NCI-H1417 (cell line): ENCODE measurements at regions not wholly inside any gene's neighbourhood (a gene's known extent, or its start where the extent isn't known, plus 50 kb on each side); places are given as distances from the start of the nearest gene placed in this dataset.
"Not testable (repeated sequence)": the region's sequence is repeated elsewhere in the genome, so short reads cannot be mapped to it uniquely, and the experiment has no call there.

Experiments
- DNase-seq, 3 experiments: peaks; one replicate each; lab custom pipeline; 2025; lab: John Stamatoyannopoulos, UW

- no peak for DNase-seq
Measured at GRCh38 chr10:44564790-44565189, 179.9 kb upstream of the CXCL12 start.

DNA sequence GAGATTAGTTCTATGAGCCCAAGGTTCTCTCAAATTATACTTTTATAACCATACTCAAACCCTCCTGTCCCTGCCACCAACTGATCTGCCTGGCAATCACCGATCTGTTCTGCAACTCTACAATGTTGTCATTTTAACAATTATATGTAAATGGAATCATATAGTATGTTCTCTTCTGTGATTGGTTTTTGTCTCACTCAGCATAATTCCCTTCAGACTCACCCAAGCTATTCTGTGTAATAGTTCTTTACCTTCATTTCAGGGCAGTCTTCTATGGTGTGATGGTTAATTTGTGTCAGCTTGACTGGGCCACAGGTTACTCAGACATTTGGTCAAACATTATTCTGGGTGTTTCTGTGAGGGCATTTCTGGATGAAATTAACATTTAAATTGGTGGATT lies 181.9 kb upstream of the CXCL12 start:
- no peak for DNase-seq

- DNase-seq, result no peak
Measured at GRCh38 chr10:44567471-44567870, 182.6 kb upstream of the CXCL12 start.

DNA sequence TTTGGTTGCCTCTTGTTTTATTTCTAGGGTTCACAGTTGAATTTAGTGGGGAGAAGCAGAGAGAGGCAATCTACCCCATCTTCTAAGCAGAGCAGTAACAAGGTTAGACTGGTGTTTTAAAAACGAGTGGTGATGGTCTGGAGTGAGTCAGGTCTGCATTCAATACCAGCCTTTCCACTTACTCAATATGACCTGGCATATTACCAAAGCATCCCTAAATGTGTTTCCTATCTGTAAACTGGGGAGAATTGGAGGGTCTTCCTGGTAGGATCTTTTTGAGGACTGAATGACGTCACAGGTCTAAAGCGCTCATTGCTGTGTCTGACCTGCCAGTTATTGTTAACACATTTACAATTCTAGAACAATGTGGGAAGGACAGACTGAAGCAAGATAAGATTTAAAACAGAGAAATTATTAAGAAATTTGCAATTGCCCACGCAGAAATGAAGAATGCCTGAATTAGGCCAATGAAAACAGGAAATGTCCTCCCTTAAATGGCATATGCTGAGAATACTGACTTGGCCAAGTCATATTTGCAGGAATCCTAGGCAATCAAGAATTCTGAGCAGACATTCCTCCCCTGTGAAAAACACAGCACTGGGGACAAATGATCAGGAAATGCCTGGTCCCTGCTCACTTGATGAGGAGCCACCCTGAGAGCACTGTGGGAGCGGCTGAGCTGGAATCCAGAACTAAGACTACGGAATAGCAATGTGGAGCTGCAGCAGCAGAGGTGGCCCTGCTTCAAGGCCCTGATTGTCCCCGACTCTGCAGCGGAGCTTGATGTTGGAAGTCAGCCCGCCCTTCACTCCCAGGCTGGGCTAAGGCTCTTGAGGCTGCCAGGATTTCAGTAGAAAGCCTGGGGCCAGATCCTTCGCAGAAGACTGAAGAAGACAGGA lies 184.5 kb upstream of the CXCL12 start:
- DNase-seq, result no peak

DNA sequence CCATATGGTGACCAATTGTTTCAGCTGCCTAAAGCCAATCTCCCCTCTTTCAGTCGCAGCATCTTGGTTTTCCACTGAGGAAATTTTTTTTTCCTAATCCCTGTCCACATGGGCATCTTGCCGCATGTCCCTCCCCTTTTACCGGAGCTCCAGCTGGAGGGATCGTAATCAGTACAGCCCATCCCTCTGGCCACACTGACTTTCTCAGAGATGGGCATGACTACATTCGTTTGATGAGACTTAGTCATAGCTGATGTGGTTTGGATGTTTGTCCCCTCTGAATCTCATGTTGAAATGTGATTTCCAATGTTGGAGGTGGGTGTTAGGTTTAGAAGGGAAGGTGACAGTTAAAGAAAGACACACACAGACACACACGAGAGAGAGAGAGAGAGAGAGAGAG lies 186.8 kb upstream of the CXCL12 start:
- no peak for DNase-seq

DNA sequence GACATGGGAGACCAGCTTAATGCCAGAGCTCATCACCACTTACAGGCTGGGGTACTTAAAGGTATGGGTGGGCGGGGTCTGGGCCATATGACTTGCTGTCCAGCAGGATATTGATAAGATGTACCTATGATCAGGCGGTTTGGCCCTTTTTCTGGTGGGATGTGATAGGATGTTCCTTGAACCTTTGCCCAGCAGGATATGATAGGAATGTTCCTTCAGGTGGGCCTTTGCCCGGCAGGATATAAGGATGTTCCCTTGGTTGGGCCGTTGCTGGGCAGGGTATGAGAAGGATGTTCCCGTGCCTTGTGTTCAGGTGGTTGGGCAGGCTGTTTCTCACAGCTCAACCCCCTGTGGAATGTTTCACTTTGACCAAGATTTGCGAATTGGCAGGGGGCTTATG lies 187.2 kb upstream of the CXCL12 start:
- DNase-seq, result no peak

GRCh38 chr10:44573821-44574220 lies 188.9 kb upstream of the CXCL12 start:
- no peak for DNase-seq

GRCh38 chr10:44574596-44575480 lies 189.9 kb upstream of the CXCL12 start:
- DNase-seq, result no peak

DNA sequence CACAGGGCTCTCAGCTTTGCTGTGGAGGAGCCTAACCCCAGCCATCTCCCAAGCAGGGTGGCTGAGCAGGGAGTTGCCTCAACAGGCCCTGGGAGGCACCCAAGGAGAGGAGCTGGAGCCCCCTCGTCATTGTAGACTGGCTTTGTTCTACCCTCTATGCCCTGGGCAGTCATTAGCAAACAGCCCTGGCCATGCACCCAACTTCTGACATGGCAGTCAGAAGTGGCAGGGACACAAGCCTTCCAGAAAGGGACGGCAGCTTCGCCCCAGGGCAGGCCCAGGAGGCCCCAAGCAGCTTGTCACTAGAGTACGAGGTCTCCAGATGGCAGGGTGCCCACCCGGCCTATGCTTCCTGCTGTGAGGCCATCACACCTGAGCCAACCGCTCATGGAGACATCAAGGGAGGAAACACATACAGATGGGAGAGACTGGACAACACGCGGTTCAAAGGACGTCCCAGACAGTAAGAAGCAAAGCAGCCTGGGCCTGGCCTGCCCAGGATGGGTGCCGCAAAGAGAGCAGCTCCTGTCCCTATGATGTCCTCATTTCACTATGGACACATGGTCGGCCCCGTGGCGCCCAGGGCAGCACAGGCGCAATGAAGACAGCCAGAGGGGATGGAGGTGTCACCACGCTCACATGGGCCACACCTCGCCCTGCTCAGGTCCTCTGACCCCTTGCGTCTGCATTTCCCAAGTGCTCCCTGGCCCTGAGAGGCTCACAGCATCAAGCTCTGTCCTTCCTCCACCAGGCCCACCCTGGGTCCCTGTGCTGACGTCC lies 190.9 kb upstream of the CXCL12 start:
- no peak for DNase-seq

DNA sequence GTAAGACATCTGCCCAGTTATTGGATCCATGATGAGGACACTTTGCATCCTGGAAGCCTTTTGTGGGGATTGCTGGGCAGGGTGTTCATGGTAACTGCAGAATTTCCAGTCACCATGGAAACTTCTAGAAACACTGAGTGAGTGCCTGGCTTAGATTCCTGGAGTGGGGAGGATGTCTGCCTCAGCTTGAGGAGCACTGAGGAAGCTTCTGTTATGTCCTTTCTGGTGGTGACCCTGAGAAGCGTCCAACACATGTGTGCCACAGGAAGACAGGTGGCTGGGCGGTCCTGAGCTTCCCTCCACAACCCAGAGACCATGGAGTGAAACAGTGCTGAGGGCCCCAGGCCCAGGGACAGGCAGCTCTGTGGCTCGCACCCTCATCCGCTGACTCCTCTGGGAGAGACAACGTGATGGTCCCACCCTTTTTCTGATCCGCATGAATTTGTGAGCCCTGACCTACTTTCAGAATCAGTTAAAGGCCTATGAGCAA lies 191.8 kb upstream of the CXCL12 start:
- no peak for DNase-seq

- DNase-seq, result no peak
Measured at GRCh38 chr10:44577533-44577932, 192.6 kb upstream of the CXCL12 start.

DNA sequence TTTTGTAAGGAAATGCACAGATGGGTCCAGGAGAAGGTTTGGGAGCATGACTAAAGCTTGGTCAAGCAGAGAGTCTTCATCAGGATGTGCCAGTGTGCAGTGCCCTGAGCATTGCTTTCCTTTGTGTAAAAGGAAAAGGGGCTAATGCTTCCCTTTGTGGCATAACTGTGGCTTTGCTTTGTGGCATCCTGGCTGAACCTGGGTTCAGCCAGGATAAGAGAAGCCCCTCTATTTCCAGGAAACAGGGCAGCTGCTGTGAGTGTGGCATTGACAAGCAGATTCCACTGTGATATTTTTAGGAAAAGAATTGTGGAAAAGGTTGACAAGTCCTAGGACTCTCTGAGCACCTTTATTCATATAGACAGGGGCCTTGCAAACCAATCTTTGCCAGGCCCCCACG lies 193.4 kb upstream of the CXCL12 start:
- no peak for DNase-seq

DNA sequence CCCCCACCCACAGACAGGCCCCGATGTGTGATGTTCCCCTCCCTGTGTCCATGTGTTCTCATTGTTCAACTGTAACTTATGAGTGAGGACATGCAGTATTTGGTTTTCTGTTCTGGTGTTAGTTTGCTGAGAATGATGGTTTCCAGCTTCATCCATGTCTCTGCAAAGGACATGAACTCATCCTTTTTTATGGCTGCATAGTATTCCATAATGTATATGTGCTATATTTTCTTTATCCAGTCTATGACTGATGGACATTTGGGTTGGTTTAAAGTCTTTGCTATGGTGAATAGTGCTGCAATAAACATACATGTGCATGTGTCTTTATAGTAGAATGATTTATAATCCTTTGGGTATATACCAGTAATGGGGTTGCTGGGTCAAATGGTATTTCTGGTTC lies 194.1 kb upstream of the CXCL12 start:
- not testable (repeated sequence) for DNase-seq

DNA sequence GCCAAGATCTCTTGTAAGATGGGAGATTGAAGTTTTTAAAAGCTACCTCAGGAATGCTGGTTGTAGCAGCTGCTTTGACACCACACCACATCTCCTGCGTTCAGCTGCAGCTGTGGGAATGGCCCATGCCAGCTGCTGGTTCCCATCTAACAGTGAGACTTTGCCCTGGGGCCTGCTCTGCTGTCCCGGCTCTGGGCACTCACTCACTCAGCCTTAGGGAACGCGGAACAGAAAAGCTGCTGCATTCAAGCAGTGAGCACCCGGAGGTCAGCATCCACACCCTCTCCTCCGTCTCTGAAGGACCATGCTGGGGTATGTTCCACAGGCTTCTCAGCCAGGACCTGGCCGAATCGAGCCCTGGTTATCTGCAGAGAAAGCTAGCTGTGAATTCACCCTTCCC lies 197.1 kb upstream of the CXCL12 start:
- DNase-seq, result no peak

GRCh38 chr10:44587488-44588318 lies 202.8 kb upstream of the CXCL12 start:
- DNase-seq, result no peak

DNA sequence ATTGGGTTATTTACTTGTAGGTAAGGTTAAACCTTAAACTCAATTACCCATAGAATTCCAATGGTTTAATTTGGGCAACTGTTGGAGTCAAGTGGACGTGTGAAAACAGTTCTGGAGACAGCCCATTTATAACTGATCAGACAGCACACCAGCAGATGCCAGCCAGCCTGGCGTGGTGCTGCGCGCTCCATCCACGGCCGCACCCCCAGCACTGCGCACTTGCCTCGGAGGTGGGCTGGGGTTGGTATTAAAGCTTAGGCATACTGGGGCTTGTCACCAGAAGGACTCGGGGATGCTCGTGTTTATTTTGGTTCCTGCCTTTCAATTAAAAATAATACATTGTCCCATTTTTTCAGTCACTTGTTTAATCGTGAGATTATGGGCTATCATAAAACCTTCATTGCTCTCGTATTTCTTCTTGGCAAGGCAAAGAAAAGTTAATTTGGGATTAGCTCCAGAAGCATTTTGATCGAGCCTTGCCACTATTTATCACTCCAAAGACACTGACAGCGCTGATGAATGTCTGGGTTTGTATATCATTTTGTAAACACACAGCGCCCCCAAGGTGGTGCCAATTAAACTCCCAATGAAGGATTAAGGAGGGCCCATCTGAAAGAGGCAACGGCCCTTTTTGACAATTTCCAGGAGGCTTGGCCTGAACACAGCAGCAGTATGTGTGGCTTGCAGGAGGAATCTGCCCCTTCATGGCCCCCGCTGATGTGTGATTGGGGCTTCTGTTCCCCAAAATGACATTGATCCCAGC lies 204.5 kb upstream of the CXCL12 start:
- DNase-seq, result no peak

DNA sequence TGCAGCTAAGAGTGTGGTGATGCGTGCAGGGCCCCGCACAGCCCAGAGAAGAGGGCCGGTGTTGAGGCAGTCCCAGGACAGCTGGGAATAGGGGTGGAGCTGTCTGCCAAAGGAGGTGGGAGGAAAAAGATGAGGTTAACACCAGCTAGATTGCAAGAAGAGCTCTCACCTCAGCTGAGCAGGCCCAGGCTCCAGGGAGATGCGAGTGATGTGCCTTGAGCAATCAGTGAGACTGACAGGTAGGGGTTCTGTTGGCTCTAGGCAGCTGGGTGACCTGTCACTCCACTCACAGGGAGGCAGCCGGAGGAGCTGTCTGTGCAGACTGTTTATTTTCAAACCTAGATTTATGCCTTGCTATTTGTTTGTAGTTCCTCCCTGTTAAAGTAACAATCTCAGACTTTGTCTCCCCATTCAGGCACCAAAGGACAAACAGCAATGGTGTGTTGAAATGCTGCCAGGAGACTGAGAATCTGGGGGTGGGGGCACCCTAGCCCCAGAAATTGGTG lies 205.1 kb upstream of the CXCL12 start:
- DNase-seq, result no peak

DNA sequence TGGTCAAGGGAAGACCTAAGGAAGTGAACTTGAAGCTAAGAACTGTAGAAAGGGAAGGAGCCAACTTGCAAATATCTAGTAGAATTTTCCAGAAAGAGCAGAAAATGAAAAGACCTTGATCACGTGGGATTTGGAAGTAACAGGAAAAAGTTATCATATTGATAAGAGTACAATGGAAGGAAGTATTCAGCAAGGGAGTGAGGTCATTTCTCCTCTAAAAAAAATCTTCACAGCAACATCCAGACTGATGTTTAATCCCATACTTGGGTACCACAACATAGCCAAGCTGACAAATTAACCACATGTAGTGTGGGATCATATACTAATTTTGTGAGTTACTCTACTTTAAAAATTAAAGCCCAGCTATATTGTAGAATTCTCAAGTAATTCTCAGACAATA lies 207.0 kb upstream of the CXCL12 start:
- no peak for DNase-seq

DNA sequence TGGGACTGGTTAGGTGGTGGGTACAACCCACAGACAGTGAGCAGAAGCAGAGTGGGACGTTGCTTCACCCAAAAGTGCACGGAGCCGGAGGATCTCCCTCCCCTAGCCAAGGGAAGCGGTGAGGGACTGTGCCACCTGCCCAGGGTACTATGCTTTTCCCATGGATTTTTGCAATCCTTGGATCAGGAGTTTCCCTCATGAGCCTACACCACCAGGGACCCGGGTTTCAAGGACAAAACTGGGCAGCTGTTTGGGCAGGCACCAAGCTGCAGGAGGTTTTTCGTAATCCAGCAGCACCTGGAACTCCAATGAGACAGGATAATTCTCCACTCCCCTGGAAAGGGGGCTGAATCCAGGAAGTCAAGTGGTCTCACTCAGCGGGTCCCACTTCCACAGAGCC lies 209.1 kb upstream of the CXCL12 start:
- DNase-seq, result no peak

DNA sequence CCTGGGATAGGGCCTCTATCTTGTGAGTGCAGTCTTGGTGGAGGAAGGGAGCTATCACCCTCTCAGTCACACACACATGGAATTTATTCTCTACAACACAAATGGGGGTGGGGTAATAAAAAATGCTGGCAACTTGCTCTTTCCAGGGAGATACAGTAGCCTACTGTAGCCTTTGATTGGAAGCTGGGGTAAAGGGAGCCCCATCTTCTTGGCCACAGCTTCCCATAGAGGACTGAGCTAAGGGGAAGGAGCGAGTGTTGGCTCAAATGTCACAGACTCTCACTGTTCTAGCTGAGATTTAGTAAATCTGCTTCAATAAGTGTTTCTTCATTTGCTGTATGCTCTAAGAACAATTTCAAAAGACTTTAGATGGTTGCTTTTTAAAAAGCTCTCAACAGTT lies 222.2 kb upstream of the CXCL12 start:
- DNase-seq, result no peak
